HG02981 (cell line): ENCODE measurements at regions not wholly inside any gene's neighbourhood (a gene's known extent, or its start where the extent isn't known, plus 50 kb on each side); places are given as distances from the start of the nearest gene placed in this dataset.

ENCODE experiments used
- ATAC-seq: cut with Tn5 transposase; IDR thresholded peaks from one replicate; pipeline ENCODE4 v1.9.1; 2021; ENCODE audit warnings: mild to moderate bottlenecking, moderate library complexity; ENCODE audit not compliant: unreplicated experiment

- ATAC-seq = no peak
These were observed 182.5 kb downstream of the VRK1 start for GRCh38 chr14:96979611-96980074.

- ATAC-seq = no peak
These were observed 183.7 kb downstream of the VRK1 start for GRCh38 chr14:96980835-96981234.

GRCh38 chr14:96986256-96987085, 189.3 kb downstream of the VRK1 start:
- no peak for ATAC-seq

- ATAC-seq = no peak
These were observed 189.9 kb downstream of the VRK1 start for GRCh38 chr14:96987086-96987474.

GRCh38 chr14:96987771-96988170, 190.6 kb downstream of the VRK1 start:
- ATAC-seq = no peak

GRCh38 chr14:96989306-96989705, 192.1 kb downstream of the VRK1 start:
- ATAC-seq = no peak

- ATAC-seq = no peak
These were observed 194.0 kb downstream of the VRK1 start for GRCh38 chr14:96991226-96991625.

GRCh38 chr14:96994999-96995398, 197.8 kb downstream of the VRK1 start:
- no peak for ATAC-seq

GRCh38 chr14:96997269-96997668, 200.1 kb downstream of the VRK1 start:
- ATAC-seq = no peak

GRCh38 chr14:96997996-96998395, 200.8 kb downstream of the VRK1 start:
- ATAC-seq = no peak

GRCh38 chr14:96999654-97000155, 202.5 kb downstream of the VRK1 start:
- ATAC-seq = no peak

GRCh38 chr14:97002454-97002853, 205.3 kb downstream of the VRK1 start:
- no peak for ATAC-seq

- no peak for ATAC-seq
These were observed 208.8 kb downstream of the VRK1 start for GRCh38 chr14:97005934-97006333.

- no peak for ATAC-seq
These were observed 213.4 kb downstream of the VRK1 start for GRCh38 chr14:97010491-97011160.

GRCh38 chr14:97013878-97014277, 216.7 kb downstream of the VRK1 start:
- ATAC-seq = no peak

GRCh38 chr14:97021001-97021400, 223.8 kb downstream of the VRK1 start:
- no peak for ATAC-seq

- ATAC-seq = no peak
These were observed 224.5 kb downstream of the VRK1 start for GRCh38 chr14:97021571-97022168.

- ATAC-seq = no peak
These were observed 225.6 kb downstream of the VRK1 start for GRCh38 chr14:97022741-97023140.

- no peak for ATAC-seq
These were observed 226.7 kb downstream of the VRK1 start for GRCh38 chr14:97023871-97024270.

- ATAC-seq = no peak
These were observed 227.1 kb downstream of the VRK1 start for GRCh38 chr14:97024300-97024699.

- ATAC-seq = peak; percentile 65
These were observed 228.5 kb downstream of the VRK1 start for GRCh38 chr14:97025722-97026121.
